T-cell (primary cell): ENCODE measurements at regions not wholly inside any gene's neighbourhood (a gene's known extent, or its start where the extent isn't known, plus 50 kb on each side); places are given as distances from the start of the nearest gene placed in this dataset.

Experiments used
- ATAC-seq, 4 experiments: fragments of 200-7000 bp in 3 of 4; fragments of 150-1000 bp in 1 of 4; cut with Tn5 transposase; replicated peaks in 1 of 4; 1 replicate in 3 of 4; 2 replicates in 1 of 4; pipeline ENCODE4 v1.10.0; 2021; ENCODE audit warnings: moderate library complexity in 3 of 4, mild to moderate bottlenecking in 2 of 4, moderate number of reproducible peaks in 1 of 4
- CTCF ChIA-PET, 2 donors: fragments of 300-600 bp; sonication (Branson Sonifier 250); formaldehyde crosslinking; loops; one replicate each; lab custom pipeline; 2022; ENCODE audit warnings: antibody characterized with exemption in 2 of 2; lab: Charles Lee
- POLR2A ChIA-PET, 2 donors: fragments of 300-600 bp; sonication (Branson Sonifier 250); formaldehyde crosslinking; loops; one replicate each; lab custom pipeline; 2022; ENCODE audit warnings: antibody characterized with exemption in 2 of 2; lab: Charles Lee
- DNase-seq, 35 experiments: peaks; one replicate each; pipeline versions ENCODE4 v3.0.0 to v3.0.0-alpha.2; 2013 to 2023
- H3K27ac ChIP-seq: one replicate; pipeline ENCODE4 v1.5.1; 2013; ENCODE audit warnings: low read length
- H3K27me3 ChIP-seq, 2 experiments: replicated peaks in 1 of 2; 1 replicate in 1 of 2; 2 replicates in 1 of 2; pipeline versions ENCODE4 v1.6.1 to v1.7.0; 2013; ENCODE audit warnings: low read length in 1 of 2, mixed read lengths in 1 of 2; ENCODE audit not compliant: control insufficient read depth in 2 of 2, insufficient read depth in 2 of 2; ENCODE audit errors: extremely low read depth in 1 of 2
- H3K36me3 ChIP-seq, 2 donors: 1 replicate in 1 of 2; 2 replicates in 1 of 2; pipeline versions ENCODE4 v1.6.1 to v1.7.0; 2013; ENCODE audit warnings: low read length in 1 of 2; ENCODE audit not compliant: control insufficient read depth in 2 of 2, insufficient read depth in 1 of 2; ENCODE audit errors: extremely low read depth in 1 of 2
- H3K4me1 ChIP-seq, 2 experiments: 1 replicate in 1 of 2; 2 replicates in 1 of 2; pipeline versions ENCODE4 v1.6.1 to v1.7.0; 2013; ENCODE audit warnings: low read length in 2 of 2, mixed read lengths in 1 of 2; ENCODE audit not compliant: insufficient read depth in 2 of 2, control insufficient read depth in 1 of 2; ENCODE audit errors: extremely low read depth in 1 of 2
- H3K4me3 ChIP-seq, 2 donors: 1 replicate in 1 of 2; 2 replicates in 1 of 2; pipeline versions ENCODE4 v1.5.1 to v1.7.0; 2013; ENCODE audit warnings: mild to moderate bottlenecking in 2 of 2, low read length in 1 of 2, moderate library complexity in 1 of 2; ENCODE audit not compliant: control insufficient read depth in 1 of 2; ENCODE audit errors: extremely low read depth in 1 of 2
- H3K9me3 ChIP-seq: 2 replicates; pipeline ENCODE4 v1.7.0; 2013
- H3K27ac Mint-ChIP-seq, 2 donors: one replicate each; pipeline ENCODE4 v1.8.0; 2020 to 2021; ENCODE audit warnings: mild to moderate bottlenecking in 2 of 2, mixed read lengths in 2 of 2
- H3K27me3 Mint-ChIP-seq, 2 donors: one replicate each; pipeline ENCODE4 v1.8.0; 2021 to 2022; ENCODE audit warnings: mixed read lengths in 2 of 2
- H3K36me3 Mint-ChIP-seq: one replicate; pipeline ENCODE4 v1.8.0; 2021; ENCODE audit warnings: mixed read lengths
- H3K4me1 Mint-ChIP-seq, 3 donors: one replicate each; pipeline ENCODE4 v1.8.0; 2020 to 2022; ENCODE audit warnings: mixed read lengths in 3 of 3, mild to moderate bottlenecking in 1 of 3
- H3K4me3 Mint-ChIP-seq, 3 donors: one replicate each; pipeline ENCODE4 v1.8.0; 2020 to 2022; ENCODE audit warnings: mild to moderate bottlenecking in 3 of 3, mixed read lengths in 3 of 3, moderate library complexity in 3 of 3
- H3K9me3 Mint-ChIP-seq, 3 donors: one replicate each; pipeline ENCODE4 v1.8.0; 2020 to 2022; ENCODE audit warnings: mixed read lengths in 3 of 3
- WGBS: methylation state at CpG from one replicate; pipeline ENCODE4 v1.1.5; 2013; ENCODE audit warnings: missing lambda C conversion rate; ENCODE audit not compliant: insufficient coverage; 5-methylcytosine and 5-hydroxymethylcytosine counted together

GRCh38 chr18:44028109-44028508 lies 652.6 kb upstream of the SETBP1 start:
- H3K27ac ChIP-seq, result no peak overlapping the region
- H3K27me3 ChIP-seq, result no peaks in the 10 kb centered on the region
- DNase-seq, result no peak
- H3K4me3 Mint-ChIP-seq, result no peak overlapping the region
- peaks cover 7% of the 10 kb centered on the region in 3 donors for H3K9me3 Mint-ChIP-seq
- H3K27ac Mint-ChIP-seq, result no peak overlapping the region
- no peaks in the 10 kb centered on the region for H3K27me3 Mint-ChIP-seq
- H3K4me1 ChIP-seq, result no peaks in the 10 kb centered on the region
- H3K4me1 Mint-ChIP-seq, result no peaks in the 10 kb centered on the region
- POLR2A ChIA-PET, result no interaction called here
- no peaks in the 10 kb centered on the region for H3K36me3 Mint-ChIP-seq
- CTCF ChIA-PET, result no interaction called here
- ATAC-seq, result no peak
- H3K4me3 ChIP-seq, result no peak overlapping the region
- H3K9me3 ChIP-seq, result no peaks in the 10 kb centered on the region
- H3K36me3 ChIP-seq, result no peaks in the 10 kb centered on the region
- no CpG with 5 or more reads among the region's 1 CpG for WGBS

GRCh38 chr18:44031063-44031462 lies 649.6 kb upstream of the SETBP1 start:
- Histone ChIP-seq H3K27ac (no peak overlapping the region), H3K9me3 (no peaks in the 10 kb centered on the region), H3K4me1 (no peaks in the 10 kb centered on the region), H3K36me3 (no peaks in the 10 kb centered on the region), H3K27me3 (no peaks in the 10 kb centered on the region), H3K4me3 (no peak overlapping the region)
- H3K4me3 Mint-ChIP-seq, result no peak overlapping the region
- POLR2A ChIA-PET, result no interaction called here
- no peak for ATAC-seq
- CTCF ChIA-PET, result no interaction called here
- H3K27ac Mint-ChIP-seq, result no peak overlapping the region
- H3K4me1 Mint-ChIP-seq, result no peaks in the 10 kb centered on the region
- no peak for DNase-seq
- H3K27me3 Mint-ChIP-seq, result no peaks in the 10 kb centered on the region
- H3K36me3 Mint-ChIP-seq, result no peaks in the 10 kb centered on the region
- peaks cover 7 to 10% (median 7%) of the 10 kb centered on the region in 3 donors for H3K9me3 Mint-ChIP-seq
- no CpG with 5 or more reads among the region's 2 CpGs for WGBS

- H3K9me3 ChIP-seq, result no peaks in the 10 kb centered on the region
- Mint-ChIP-seq H3K4me1 (no peaks in the 10 kb centered on the region), H3K9me3 (peaks cover 7 to 10% (median 7%) of the 10 kb centered on the region in 3 donors), H3K4me3 (no peak overlapping the region), H3K27me3 (no peaks in the 10 kb centered on the region), H3K27ac (no peak overlapping the region), H3K36me3 (no peaks in the 10 kb centered on the region)
- H3K4me1 ChIP-seq, result no peaks in the 10 kb centered on the region
- ChIA-PET CTCF (interaction anchor here in 1 of 2 donors (0.5 kb wide), 1 partner anchor 1785 kb away, joined by 3 read pairs; no protein-coding TSS in a partner anchor), POLR2A (no interaction called here)
- ATAC-seq, result no peak
- H3K27me3 ChIP-seq, result no peaks in the 10 kb centered on the region
- H3K4me3 ChIP-seq, result no peak overlapping the region
- no peak overlapping the region for H3K27ac ChIP-seq
- no peaks in the 10 kb centered on the region for H3K36me3 ChIP-seq
- DNase-seq, result no peak
- WGBS, result 80% methylated on average over 4 of the region's 6 CpGs
These were observed 647.5 kb upstream of the SETBP1 start for GRCh38 chr18:44033144-44033701.

- Histone ChIP-seq H3K4me3 (no peak overlapping the region), H3K4me1 (no peaks in the 10 kb centered on the region), H3K9me3 (no peaks in the 10 kb centered on the region), H3K36me3 (no peaks in the 10 kb centered on the region), H3K27me3 (no peaks in the 10 kb centered on the region), H3K27ac (no peak overlapping the region)
- Mint-ChIP-seq H3K4me1 (no peaks in the 10 kb centered on the region), H3K27ac (no peak overlapping the region), H3K9me3 (peaks cover 2 to 10% (median 7%) of the 10 kb centered on the region in 3 donors), H3K36me3 (no peaks in the 10 kb centered on the region), H3K4me3 (no peak overlapping the region), H3K27me3 (no peaks in the 10 kb centered on the region)
- ChIA-PET POLR2A (interaction anchor here in 1 of 2 donors (0.6 kb wide), 1 partner anchor 1109 kb away, joined by 6 read pairs; no protein-coding TSS in a partner anchor), CTCF (no interaction called here)
- ATAC-seq (no peak), DNase-seq (no peak)
- no CpG with 5 or more reads among the region's 2 CpGs for WGBS
These were observed 645.1 kb upstream of the SETBP1 start for GRCh38 chr18:44035554-44035953.

- WGBS, result no CpG with 5 or more reads among the region's 3 CpGs
- POLR2A ChIA-PET, result no interaction called here
- H3K4me1 Mint-ChIP-seq, result no peaks in the 10 kb centered on the region
- Histone ChIP-seq H3K27me3 (no peaks in the 10 kb centered on the region), H3K4me3 (no peak overlapping the region), H3K9me3 (no peaks in the 10 kb centered on the region), H3K27ac (no peak overlapping the region), H3K36me3 (no peaks in the 10 kb centered on the region), H3K4me1 (no peaks in the 10 kb centered on the region)
- H3K27ac Mint-ChIP-seq, result no peak overlapping the region
- no peaks in the 10 kb centered on the region for H3K27me3 Mint-ChIP-seq
- ATAC-seq (no peak), DNase-seq (no peak)
- no peaks in the 10 kb centered on the region for H3K36me3 Mint-ChIP-seq
- no peak overlapping the region for H3K4me3 Mint-ChIP-seq
- CTCF ChIA-PET, result no interaction called here
- H3K9me3 Mint-ChIP-seq, result peaks cover 0 to 10% (median 4%) of the 10 kb centered on the region in 3 donors
These were observed 644.2 kb upstream of the SETBP1 start for GRCh38 chr18:44036501-44036900.

- H3K4me1 ChIP-seq, result no peaks in the 10 kb centered on the region
- ChIA-PET CTCF (no interaction called here), POLR2A (no interaction called here)
- H3K4me3 ChIP-seq, result no peak overlapping the region
- no CpG with 5 or more reads among the region's 2 CpGs for WGBS
- ATAC-seq, result no peak
- no peaks in the 10 kb centered on the region for H3K4me1 Mint-ChIP-seq
- no peaks in the 10 kb centered on the region for H3K36me3 Mint-ChIP-seq
- H3K4me3 Mint-ChIP-seq, result no peak overlapping the region
- H3K9me3 Mint-ChIP-seq, result peaks cover 0 to 6% (median 3%) of the 10 kb centered on the region in 3 donors
- H3K9me3 ChIP-seq, result no peaks in the 10 kb centered on the region
- no peaks in the 10 kb centered on the region for H3K27me3 Mint-ChIP-seq
- no peak for DNase-seq
- H3K27ac Mint-ChIP-seq, result no peak overlapping the region
- H3K36me3 ChIP-seq, result no peaks in the 10 kb centered on the region
- no peaks in the 10 kb centered on the region for H3K27me3 ChIP-seq
- H3K27ac ChIP-seq, result no peak overlapping the region
These were observed 641.5 kb upstream of the SETBP1 start for GRCh38 chr18:44039216-44039615.

- POLR2A ChIA-PET, result no interaction called here
- H3K27ac Mint-ChIP-seq, result no peak overlapping the region
These were observed 640.9 kb upstream of the SETBP1 start for GRCh38 chr18:44039826-44040225.

More at GRCh38 chr18:44039826-44040225, 640.9 kb upstream of the SETBP1 start:
- no peak overlapping the region for H3K4me3 ChIP-seq
- no peak for ATAC-seq
- no peak for DNase-seq
- H3K9me3 Mint-ChIP-seq, result peaks cover 0 to 7% (median 3%) of the 10 kb centered on the region in 3 donors
- H3K27me3 ChIP-seq, result no peaks in the 10 kb centered on the region
- H3K36me3 Mint-ChIP-seq, result no peaks in the 10 kb centered on the region
- WGBS, result no CpG with 5 or more reads among the region's 1 CpG
- no peak overlapping the region for H3K4me3 Mint-ChIP-seq
- H3K27ac ChIP-seq, result no peak overlapping the region
- H3K4me1 ChIP-seq, result no peaks in the 10 kb centered on the region
- H3K4me1 Mint-ChIP-seq, result no peaks in the 10 kb centered on the region
- no peaks in the 10 kb centered on the region for H3K9me3 ChIP-seq
- CTCF ChIA-PET, result no interaction called here
- H3K36me3 ChIP-seq, result no peaks in the 10 kb centered on the region
- H3K27me3 Mint-ChIP-seq, result no peaks in the 10 kb centered on the region
